SKM-1 (cell line): ENCODE measurements at regions not wholly inside any gene's neighbourhood (a gene's known extent, or its start where the extent isn't known, plus 50 kb on each side); places are given as distances from the start of the nearest gene placed in this dataset.

Source experiments
- DNase-seq: peaks from one replicate; lab custom pipeline; 2025; ENCODE audit not compliant: unreplicated experiment; lab: John Stamatoyannopoulos, UW

- DNase-seq: no peak
These were observed 51.6 kb upstream of the KCND3 start for GRCh38 chr1:112040891-112041740.

- no peak for DNase-seq
These were observed 54.4 kb upstream of the KCND3 start for GRCh38 chr1:112043901-112044300.

- no peak for DNase-seq
These were observed 55.3 kb upstream of the KCND3 start for GRCh38 chr1:112044745-112045144.

- no peak for DNase-seq
These were observed 57.2 kb upstream of the KCND3 start for GRCh38 chr1:112046630-112047029.

- DNase-seq: no peak
These were observed 59.0 kb upstream of the KCND3 start for GRCh38 chr1:112048421-112048820.

- no peak for DNase-seq
These were observed 65.0 kb upstream of the KCND3 start for GRCh38 chr1:112054510-112054909.

GRCh38 chr1:112056354-112056753 is 66.9 kb upstream of the KCND3 start:
- DNase-seq: no peak

- no peak for DNase-seq
These were observed 68.3 kb upstream of the KCND3 start for GRCh38 chr1:112057736-112058135.

GRCh38 chr1:112058815-112059450 is 69.5 kb upstream of the KCND3 start:
- DNase-seq: no peak

GRCh38 chr1:112059679-112060078 is 70.2 kb upstream of the KCND3 start:
- DNase-seq: no peak

GRCh38 chr1:112060261-112060660 is 70.8 kb upstream of the KCND3 start:
- no peak for DNase-seq

- no peak for DNase-seq
These were observed 71.6 kb upstream of the KCND3 start for GRCh38 chr1:112061056-112061455.

- DNase-seq: no peak
These were observed 72.4 kb upstream of the KCND3 start for GRCh38 chr1:112061901-112062320.

GRCh38 chr1:112063781-112064728 is 74.6 kb upstream of the KCND3 start:
- no peak for DNase-seq

GRCh38 chr1:112067989-112068388 is 78.5 kb upstream of the KCND3 start:
- DNase-seq: no peak

GRCh38 chr1:112070677-112071076 is 81.2 kb upstream of the KCND3 start:
- no peak for DNase-seq

- DNase-seq: no peak
These were observed 85.2 kb upstream of the KCND3 start for GRCh38 chr1:112074711-112075110.

GRCh38 chr1:112075566-112075965 is 86.1 kb upstream of the KCND3 start:
- DNase-seq: no peak

GRCh38 chr1:112079446-112079845 is 90.0 kb upstream of the KCND3 start:
- no peak for DNase-seq

GRCh38 chr1:112083487-112083886 is 94.0 kb upstream of the KCND3 start:
- DNase-seq: no peak

GRCh38 chr1:112092656-112093371 is 103.3 kb upstream of the KCND3 start:
- no peak for DNase-seq
